HCT116 (cell line): ENCODE measurements at regions not wholly inside any gene's neighbourhood (a gene's known extent, or its start where the extent isn't known, plus 50 kb on each side); places are given as distances from the start of the nearest gene placed in this dataset.

Experiments
- ATAC-seq: fragments of 200-7000 bp; cut with Tn5 transposase; 2 replicates; pipeline ENCODE4 v1.9.1; 2020; ENCODE audit warnings: mild to moderate bottlenecking, moderate library complexity
- BruUV-seq: library from RNA; stranded (reverse); fragments of 400-500 nt; replicated peaks from 2 replicates; lab custom pipeline; 2021; lab: Mats Ljungman, UMichigan
- CTCF ChIA-PET: fragments of 300-600 bp; sonication (Branson Sonifier 250); formaldehyde crosslinking; loops from one replicate; lab custom pipeline; 2021; ENCODE audit warnings: antibody characterized with exemption; lab: Charles Lee
- POLR2A ChIA-PET: fragments of 300-600, 350-600 bp; sonication (Branson Sonifier 250); formaldehyde crosslinking; loops from one replicate; lab custom pipeline; 2021; ENCODE audit warnings: antibody characterized with exemption; lab: Charles Lee
- RAD21 ChIA-PET, 2 experiments: fragments of 300-600 bp; sonication (Branson Sonifier 250); formaldehyde crosslinking; loops; one replicate each; lab custom pipeline; 2023; ENCODE audit warnings: low total read pairs in 2 of 2; ENCODE audit not compliant: uncharacterized antibody in 2 of 2, unreplicated experiment in 2 of 2, low non-redundant PET in 1 of 2; lab: Charles Lee
- DNase-seq: peaks from one replicate; pipeline ENCODE4 v3.0.0-alpha.2; 2010; ENCODE audit warnings: low read depth, low spot score
- H2AFZ ChIP-seq: fragments of 200-600 bp; shearing (Covaris generic), sonication (generic); 2 replicates; pipeline ENCODE4 v1.6.1; 2017; ENCODE audit warnings: low read depth, mixed run types, mixed read lengths, antibody characterized with exemption, low read length; ENCODE audit not compliant: poor library complexity, severe bottlenecking
- H3K27ac ChIP-seq: 2 replicates; pipeline ENCODE4 v1.5.1; 2012; ENCODE audit warnings: low read depth, low read length
- H3K27me3 ChIP-seq: fragments of 200-600 bp; sonication (generic); 2 replicates; pipeline ENCODE4 v1.6.1; 2016; ENCODE audit warnings: mixed run types, low read length, mixed read lengths; ENCODE audit not compliant: insufficient read depth
- H3K36me3 ChIP-seq, 2 experiments: fragments of 200-500 bp in 1 of 2; fragments of 200-600 bp in 1 of 2; sonication (Bioruptor generic) in 1 of 2; sonication (generic) in 1 of 2; 2 replicates each; pipeline versions ENCODE4 v1.5.1 to v1.6.1; 2014 to 2016; ENCODE audit warnings: low read length in 2 of 2, inconsistent platforms in 1 of 2, mixed read lengths in 1 of 2, mixed run types in 1 of 2; ENCODE audit not compliant: insufficient read depth in 2 of 2, control insufficient read depth in 1 of 2
- H3K4me1 ChIP-seq, 2 experiments: fragments of 200-600 bp in 1 of 2; sonication (generic) in 1 of 2; 2 replicates each; pipeline versions ENCODE4 v1.5.1 to v1.6.1; 2012 to 2017; ENCODE audit warnings: low read length in 2 of 2, inconsistent platforms in 1 of 2, mild to moderate bottlenecking in 1 of 2, mixed read lengths in 1 of 2, mixed run types in 1 of 2, moderate library complexity in 1 of 2; ENCODE audit not compliant: insufficient read depth in 2 of 2, control insufficient read depth in 1 of 2
- H3K4me2 ChIP-seq: fragments of 200-600 bp; sonication (generic); 2 replicates; pipeline ENCODE4 v1.6.1; 2017; ENCODE audit warnings: mixed run types, low read length, mixed read lengths
- H3K4me3 ChIP-seq, 2 experiments: fragments of 200-600 bp in 1 of 2; sonication (generic) in 1 of 2; replicated peaks in 1 of 2; 2 replicates each; pipeline ENCODE4 v1.5.1; 2011 to 2016; ENCODE audit warnings: low read length in 2 of 2, control low read depth in 1 of 2, low read depth in 1 of 2, mild to moderate bottlenecking in 1 of 2, mixed read lengths in 1 of 2, mixed run types in 1 of 2
- H3K79me2 ChIP-seq: fragments of 200-600 bp; sonication (generic); 2 replicates; pipeline ENCODE4 v1.6.1; 2017; ENCODE audit warnings: mild to moderate bottlenecking, mixed run types, low read length, moderate library complexity, mixed read lengths; ENCODE audit not compliant: insufficient read depth
- H3K9ac ChIP-seq: fragments of 200-600 bp; sonication (generic); 2 replicates; pipeline ENCODE4 v1.6.1; 2016; ENCODE audit warnings: low read length, mixed read lengths
- H3K9me2 ChIP-seq: fragments of 200-600 bp; sonication (generic), shearing (Covaris generic); 2 replicates; pipeline ENCODE4 v1.6.1; 2017; ENCODE audit warnings: mixed run types, mild to moderate bottlenecking, moderate library complexity; ENCODE audit not compliant: insufficient read depth
- H3K9me3 ChIP-seq, 2 experiments: fragments of 200-500 bp in 1 of 2; fragments of 200-600 bp in 1 of 2; sonication (Bioruptor generic) in 1 of 2; sonication (generic) in 1 of 2; 2 replicates each; pipeline ENCODE4 v1.6.1; 2014 to 2017; ENCODE audit warnings: low read length in 2 of 2, mixed read lengths in 2 of 2, inconsistent platforms in 1 of 2, low read depth in 1 of 2, mild to moderate bottlenecking in 1 of 2, mixed run types in 1 of 2, moderate library complexity in 1 of 2; ENCODE audit not compliant: control insufficient read depth in 1 of 2, insufficient read depth in 1 of 2
- H4K20me1 ChIP-seq: fragments of 200-600 bp; sonication (generic), shearing (Covaris generic); 2 replicates; pipeline ENCODE4 v1.6.1; 2017; ENCODE audit warnings: mixed run types, mild to moderate bottlenecking, moderate library complexity; ENCODE audit not compliant: insufficient read depth
- CBX3 ChIP-seq: IDR thresholded peaks from 2 replicates; pipeline ENCODE4 v1.6.1; 2012; ENCODE audit warnings: low read depth
- CTCF ChIP-seq, 3 experiments: fragments of 200-600 bp in 1 of 3; sonication (generic) in 1 of 3; IDR thresholded peaks in 2 of 3; conservative IDR thresholded peaks in 1 of 3; 2 replicates each; pipeline ENCODE4 v1.5.1; 2012 to 2017; ENCODE audit warnings: low read depth in 2 of 3, low read length in 2 of 3, antibody characterized with exemption in 1 of 3, borderline replicate concordance in 1 of 3, control low read depth in 1 of 3, mild to moderate bottlenecking in 1 of 3, mixed read lengths in 1 of 3, mixed run types in 1 of 3, moderate library complexity in 1 of 3; ENCODE audit not compliant: insufficient read depth in 1 of 3
- EGR1 ChIP-seq: IDR thresholded peaks from 2 replicates; pipeline ENCODE4 v1.6.1; 2012; ENCODE audit warnings: low read depth
- EZH2 ChIP-seq: fragments of 200-600 bp; sonication (generic); IDR thresholded peaks from 2 replicates; pipeline ENCODE4 v1.6.1; 2017; ENCODE audit warnings: antibody characterized with exemption, mixed run types
- EZH2phosphoT487 ChIP-seq: fragments of 200-600 bp; IDR thresholded peaks from 2 replicates; pipeline ENCODE4 v1.6.1; 2018; ENCODE audit warnings: antibody characterized with exemption, borderline replicate concordance
- FOSL1 ChIP-seq: IDR thresholded peaks from 2 replicates; pipeline ENCODE4 v1.6.1; 2012; ENCODE audit warnings: low read depth
- JUND ChIP-seq: IDR thresholded peaks from 2 replicates; pipeline ENCODE4 v1.6.1; 2012
- MAX ChIP-seq: IDR thresholded peaks from 2 replicates; pipeline ENCODE4 v1.6.1; 2012
- RAD21 ChIP-seq: IDR thresholded peaks from 2 replicates; pipeline ENCODE4 v1.6.1; 2012; ENCODE audit warnings: low read depth, mild to moderate bottlenecking
- SIN3A ChIP-seq: IDR thresholded peaks from 2 replicates; pipeline ENCODE4 v1.6.1; 2012; ENCODE audit warnings: low read depth
- SP1 ChIP-seq: IDR thresholded peaks from 2 replicates; pipeline ENCODE4 v1.6.1; 2012; ENCODE audit warnings: low read depth
- YY1 ChIP-seq: IDR thresholded peaks from 2 replicates; pipeline ENCODE4 v1.6.1; 2011; ENCODE audit warnings: low read length, low read depth, moderate library complexity, mild to moderate bottlenecking; ENCODE audit not compliant: insufficient replicate concordance; ENCODE audit errors: extremely low read depth
- ZFX ChIP-seq: fragments of 450-650 bp; IDR thresholded peaks from 2 replicates; pipeline ENCODE4 v1.6.1; 2017
- ZNF274 ChIP-seq: fragments of 200-500 bp; sonication (Bioruptor generic); IDR thresholded peaks from 2 replicates; pipeline ENCODE4 v1.6.1; 2014; ENCODE audit warnings: mild to moderate bottlenecking, low read depth, low read length, inconsistent platforms
- intact Hi-C: fragments of 100-400 bp; cut with micrococcal nuclease; formaldehyde crosslinking; loops from 2 replicates; pipeline ENCODE4 v1.10.0; 2022
- TF ChIP-seq, protein P1 (sequence below): IDR thresholded peaks from 2 replicates; pipeline ENCODE4 v1.6.1; 2011; ENCODE audit warnings: mild to moderate bottlenecking, low read length, moderate library complexity; ENCODE audit not compliant: insufficient replicate concordance; ENCODE audit errors: extremely low read depth

GRCh38 chr1:208433086-208433485 lies 188.9 kb upstream of the PLXNA2 start:
- TF ChIP-seq CTCF (IDR thresholded peaks at IDR 0.05 in 2 of 3, conservative IDR thresholded peaks at IDR 0.05 in 1 of 3; ENCODE audit: borderline replicate concordance in 1 of 3, insufficient read depth in 1 of 3, low read depth in 2 of 3, low read length in 2 of 3), result no peak
- no peak for TF ChIP-seq ZNF274
- TF ChIP-seq, all 23 proteins: peak for 0
- no peak for DNase-seq
- ChIA-PET CTCF (no interaction called here), POLR2A (no interaction called here), RAD21 (no interaction called here)
- Histone ChIP-seq H3K36me3 (no peaks in the 10 kb centered on the region), H3K27me3 (peaks cover 12% of the 10 kb centered on the region; the same call in 1 of the 2 replicates), H3K79me2 (no peaks in the 10 kb centered on the region), H4K20me1 (no peaks in the 10 kb centered on the region), H3K4me1 (no peaks in the 10 kb centered on the region), H3K27ac (no peak overlapping the region), H2AFZ (no peak overlapping the region), H3K9me2 (no peaks in the 10 kb centered on the region), H3K9ac (no peak overlapping the region), H3K9me3 (no peaks in the 10 kb centered on the region), H3K4me2 (no peak overlapping the region), H3K4me3 (no peak overlapping the region)
- intact Hi-C loops, result no loop called here
- ATAC-seq, result no peak
- no TSS peak for BruUV-seq

- ChIA-PET POLR2A (no interaction called here), RAD21 (no interaction called here), CTCF (no interaction called here)
- H3K4me1 ChIP-seq, result no peaks in the 10 kb centered on the region
- intact Hi-C loops, result no loop called here
- no peak overlapping the region for H2AFZ ChIP-seq
- no peak overlapping the region for H3K4me3 ChIP-seq
- H3K79me2 ChIP-seq, result no peaks in the 10 kb centered on the region
- H3K27me3 ChIP-seq, result peaks cover 12% of the 10 kb centered on the region; the same call in 1 of the 2 replicates
- DNase-seq, result no peak
- no peak overlapping the region for H3K9ac ChIP-seq
- no peaks in the 10 kb centered on the region for H4K20me1 ChIP-seq
- H3K36me3 ChIP-seq, result no peaks in the 10 kb centered on the region
- ATAC-seq, result no peak
- no peaks in the 10 kb centered on the region for H3K9me2 ChIP-seq
- H3K27ac ChIP-seq, result no peak overlapping the region
- no TSS peak for BruUV-seq
- no peaks in the 10 kb centered on the region for H3K9me3 ChIP-seq
- H3K4me2 ChIP-seq, result no peak overlapping the region
- TF ChIP-seq FOSL1 (no peak), RAD21 (no peak), EZH2phosphoT487 (no peak), EZH2 (no peak), CBX3 (no peak), SIN3A (no peak), ZNF274 (no peak), ZFX (no peak), YY1 (no peak), CTCF (IDR thresholded peaks at IDR 0.05 in 2 of 3, conservative IDR thresholded peaks at IDR 0.05 in 1 of 3; ENCODE audit: borderline replicate concordance in 1 of 3, insufficient read depth in 1 of 3, low read depth in 2 of 3, low read length in 2 of 3) (no peak), MAX (no peak), JUND (no peak), EGR1 (no peak), SP1 (no peak)
- TF ChIP-seq, protein P1, sequence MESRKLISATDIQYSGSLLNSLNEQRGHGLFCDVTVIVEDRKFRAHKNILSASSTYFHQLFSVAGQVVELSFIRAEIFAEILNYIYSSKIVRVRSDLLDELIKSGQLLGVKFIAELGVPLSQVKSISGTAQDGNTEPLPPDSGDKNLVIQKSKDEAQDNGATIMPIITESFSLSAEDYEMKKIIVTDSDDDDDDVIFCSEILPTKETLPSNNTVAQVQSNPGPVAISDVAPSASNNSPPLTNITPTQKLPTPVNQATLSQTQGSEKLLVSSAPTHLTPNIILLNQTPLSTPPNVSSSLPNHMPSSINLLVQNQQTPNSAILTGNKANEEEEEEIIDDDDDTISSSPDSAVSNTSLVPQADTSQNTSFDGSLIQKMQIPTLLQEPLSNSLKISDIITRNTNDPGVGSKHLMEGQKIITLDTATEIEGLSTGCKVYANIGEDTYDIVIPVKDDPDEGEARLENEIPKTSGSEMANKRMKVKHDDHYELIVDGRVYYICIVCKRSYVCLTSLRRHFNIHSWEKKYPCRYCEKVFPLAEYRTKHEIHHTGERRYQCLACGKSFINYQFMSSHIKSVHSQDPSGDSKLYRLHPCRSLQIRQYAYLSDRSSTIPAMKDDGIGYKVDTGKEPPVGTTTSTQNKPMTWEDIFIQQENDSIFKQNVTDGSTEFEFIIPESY, result no peak
These were observed 189.8 kb upstream of the PLXNA2 start for GRCh38 chr1:208433971-208434370.
